PC-9 (cell line): ENCODE measurements at regions not wholly inside any gene's neighbourhood (a gene's known extent, or its start where the extent isn't known, plus 50 kb on each side); places are given as distances from the start of the nearest gene placed in this dataset.

Experiments
- EZH2 ChIP-seq: fragments of 200-600 bp; sonication (generic); IDR thresholded peaks from 2 replicates; pipeline ENCODE4 v1.8.0; 2017; ENCODE audit warnings: antibody characterized with exemption, low read depth
- TF ChIP-seq, protein P1 (sequence below): fragments of 200-600 bp; sonication (generic); conservative IDR thresholded peaks from 2 replicates; pipeline ENCODE4 v1.6.1; 2017; ENCODE audit warnings: mixed run types, antibody characterized with exemption, mild to moderate bottlenecking, moderate library complexity

DNA sequence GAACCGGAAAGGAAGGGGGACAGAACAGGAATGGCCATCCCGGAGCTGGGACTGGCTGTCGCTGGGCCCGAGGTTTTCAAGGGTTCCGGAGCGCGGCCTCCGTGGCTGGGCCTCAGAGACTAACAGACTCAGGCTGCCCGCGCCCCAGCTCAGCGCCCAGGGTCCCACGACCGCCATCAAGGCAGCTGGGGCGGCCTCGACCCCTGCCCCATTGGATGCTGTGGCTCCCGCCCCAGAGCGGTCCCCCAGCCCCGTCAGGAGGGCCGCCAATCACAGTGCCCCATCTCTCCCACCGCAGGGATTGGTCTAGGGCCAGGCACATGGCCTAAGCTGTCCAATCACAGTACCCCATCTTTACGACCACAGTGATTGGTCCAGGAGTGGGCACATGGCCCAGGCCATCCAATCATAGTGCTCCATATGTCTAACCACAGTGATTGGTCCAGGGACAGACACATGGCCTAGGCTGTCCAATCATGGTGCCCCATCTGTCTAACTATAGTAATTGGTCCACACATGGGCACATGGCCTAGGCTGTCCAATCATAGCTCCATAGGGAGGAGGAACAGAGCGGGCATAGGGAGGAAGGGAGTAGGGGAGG lies 105.3 kb upstream of the NKX1-1 start:
- TF ChIP-seq EZH2 = no peak
- TF ChIP-seq, protein P1, sequence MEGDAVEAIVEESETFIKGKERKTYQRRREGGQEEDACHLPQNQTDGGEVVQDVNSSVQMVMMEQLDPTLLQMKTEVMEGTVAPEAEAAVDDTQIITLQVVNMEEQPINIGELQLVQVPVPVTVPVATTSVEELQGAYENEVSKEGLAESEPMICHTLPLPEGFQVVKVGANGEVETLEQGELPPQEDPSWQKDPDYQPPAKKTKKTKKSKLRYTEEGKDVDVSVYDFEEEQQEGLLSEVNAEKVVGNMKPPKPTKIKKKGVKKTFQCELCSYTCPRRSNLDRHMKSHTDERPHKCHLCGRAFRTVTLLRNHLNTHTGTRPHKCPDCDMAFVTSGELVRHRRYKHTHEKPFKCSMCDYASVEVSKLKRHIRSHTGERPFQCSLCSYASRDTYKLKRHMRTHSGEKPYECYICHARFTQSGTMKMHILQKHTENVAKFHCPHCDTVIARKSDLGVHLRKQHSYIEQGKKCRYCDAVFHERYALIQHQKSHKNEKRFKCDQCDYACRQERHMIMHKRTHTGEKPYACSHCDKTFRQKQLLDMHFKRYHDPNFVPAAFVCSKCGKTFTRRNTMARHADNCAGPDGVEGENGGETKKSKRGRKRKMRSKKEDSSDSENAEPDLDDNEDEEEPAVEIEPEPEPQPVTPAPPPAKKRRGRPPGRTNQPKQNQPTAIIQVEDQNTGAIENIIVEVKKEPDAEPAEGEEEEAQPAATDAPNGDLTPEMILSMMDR = no peak
